Skeletal muscle tissue (tissue), 3 donors: ENCODE measurements at regions not wholly inside any gene's neighbourhood (a gene's known extent, or its start where the extent isn't known, plus 50 kb on each side); places are given as distances from the start of the nearest gene placed in this dataset.

Experiments used
- H3K27ac ChIP-seq: one replicate; pipeline ENCODE4 v1.7.0; 2013; ENCODE audit warnings: mild to moderate bottlenecking, low read depth, low read length, inconsistent platforms
- H3K27me3 ChIP-seq, 3 donors: one replicate each; pipeline ENCODE4 v1.7.0; 2013; ENCODE audit warnings: low read length in 3 of 3; ENCODE audit not compliant: control insufficient read depth in 3 of 3, insufficient read depth in 3 of 3
- H3K36me3 ChIP-seq, 3 donors: one replicate each; pipeline ENCODE4 v1.7.0; 2013; ENCODE audit warnings: low read length in 3 of 3; ENCODE audit not compliant: control insufficient read depth in 3 of 3, insufficient read depth in 3 of 3
- H3K4me1 ChIP-seq, 3 donors: one replicate each; pipeline ENCODE4 v1.7.0; 2013; ENCODE audit warnings: low read length in 3 of 3, mild to moderate bottlenecking in 3 of 3; ENCODE audit not compliant: control insufficient read depth in 3 of 3, insufficient read depth in 3 of 3
- H3K4me3 ChIP-seq, 3 donors: one replicate each; pipeline ENCODE4 v1.7.0; 2013; ENCODE audit warnings: low read length in 3 of 3
- H3K9ac ChIP-seq, 3 donors: one replicate each; pipeline ENCODE4 v1.7.0; 2013; ENCODE audit warnings: low read length in 3 of 3, mild to moderate bottlenecking in 3 of 3, moderate library complexity in 2 of 3, low read depth in 1 of 3
- H3K9me3 ChIP-seq, 3 donors: one replicate each; pipeline ENCODE4 v1.7.0; 2013; ENCODE audit warnings: low read length in 3 of 3; ENCODE audit not compliant: control insufficient read depth in 3 of 3
- donor health status: Osteomylitis.

DNA sequence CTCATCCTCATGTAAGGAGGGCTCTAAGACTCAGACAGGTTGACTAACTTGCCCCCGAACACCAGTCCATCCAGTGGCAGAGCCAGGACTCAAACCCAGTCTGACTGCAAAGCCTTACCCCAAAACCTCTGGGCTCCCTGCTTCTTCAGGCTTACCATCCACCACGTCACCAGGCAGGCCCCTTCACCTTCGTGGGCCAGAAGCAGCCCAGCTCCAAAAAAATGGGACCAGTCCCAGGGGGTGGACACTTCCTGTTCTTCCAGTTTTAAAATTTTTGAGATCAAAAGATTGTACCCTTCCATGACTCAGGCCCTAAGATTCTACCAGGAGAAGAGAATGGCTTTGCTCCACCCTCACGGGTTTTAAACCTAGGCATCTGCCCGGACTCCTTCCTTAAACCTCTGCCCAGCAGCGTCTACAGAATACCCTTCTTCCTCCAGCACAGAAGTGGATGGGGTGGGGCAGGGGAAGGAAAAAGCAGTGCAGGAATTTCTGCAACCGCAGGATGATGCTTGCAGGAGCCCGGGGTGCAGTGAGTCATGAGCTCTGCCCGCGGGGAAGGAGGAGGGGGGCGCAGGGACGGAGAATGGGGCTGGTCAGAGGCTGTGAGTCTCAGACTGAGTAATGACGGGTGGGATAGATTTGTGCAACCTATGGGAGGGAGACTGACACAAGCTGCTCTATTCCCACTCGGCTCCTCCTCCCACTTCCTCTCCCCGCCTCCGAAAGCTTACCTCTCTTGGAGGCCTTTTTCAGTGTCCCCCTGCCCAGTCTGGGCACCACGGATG lies 50.4 kb upstream of the STXBP1 start:
- Histone ChIP-seq H3K27ac (peak overlapping the region; percentile 89), H3K4me1 (peaks cover 62 to 70% (median 70%) of the 10 kb centered on the region in 3 donors), H3K4me3 (peak overlapping the region in 1 of 3 donors; percentile 13), H3K9me3 (no peaks in the 10 kb centered on the region), H3K9ac (peak overlapping the region in 2 of 3 donors; percentile 36 to 45), H3K27me3 (no peaks in the 10 kb centered on the region), H3K36me3 (peaks cover 4 to 6% (median 5%) of the 10 kb centered on the region in 3 donors)
